Transverse colon (tissue), 4 donors: ENCODE measurements at regions not wholly inside any gene's neighbourhood (a gene's known extent, or its start where the extent isn't known, plus 50 kb on each side); places are given as distances from the start of the nearest gene placed in this dataset.

Experiments used
- POLR2A ChIP-seq: fragments of 450-650 bp; IDR thresholded peaks from one replicate; pipeline ENCODE4 v1.6.1; 2016; ENCODE audit warnings: antibody characterized with exemption, mild to moderate bottlenecking, moderate library complexity
- POLR2AphosphoS5 ChIP-seq, 3 donors: sonication (generic); formaldehyde crosslinking; IDR thresholded peaks; one replicate each; pipeline ENCODE4 v1.6.1; 2016; ENCODE audit warnings: antibody characterized with exemption in 3 of 3
- TF ChIP-seq, protein P1 (sequence below), 5 experiments: fragments of 200-600 bp in 3 of 5; fragments of 450-650 bp in 2 of 5; sonication (generic) in 3 of 5; IDR thresholded peaks; 1 replicate in 2 of 5; 2 replicates in 3 of 5; pipeline ENCODE4 v1.5.1; 2016 to 2017; ENCODE audit warnings: antibody characterized with exemption in 5 of 5, inconsistent platforms in 3 of 5, mild to moderate bottlenecking in 2 of 5, moderate library complexity in 1 of 5

DNA sequence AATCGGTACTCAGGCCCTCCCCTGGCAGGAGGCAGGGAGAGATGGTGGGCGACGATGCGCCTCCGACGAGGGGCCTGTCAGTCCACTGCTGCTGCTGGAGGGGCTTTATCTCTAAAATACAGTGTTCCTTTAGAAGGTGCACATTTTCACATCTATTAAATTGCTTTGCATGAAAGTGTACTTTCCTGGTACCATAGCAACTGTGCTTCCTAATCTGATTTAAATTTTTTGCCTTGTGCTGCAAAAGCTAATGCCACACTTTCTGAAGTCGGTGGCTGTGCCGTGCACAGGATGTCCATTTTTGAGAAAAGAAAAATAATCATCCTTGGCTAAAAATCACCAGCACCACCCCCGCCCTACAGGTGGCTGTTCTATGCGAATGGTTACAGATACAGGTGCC, 262.0 kb upstream of the CDH4 start:
- TF ChIP-seq, protein P1, sequence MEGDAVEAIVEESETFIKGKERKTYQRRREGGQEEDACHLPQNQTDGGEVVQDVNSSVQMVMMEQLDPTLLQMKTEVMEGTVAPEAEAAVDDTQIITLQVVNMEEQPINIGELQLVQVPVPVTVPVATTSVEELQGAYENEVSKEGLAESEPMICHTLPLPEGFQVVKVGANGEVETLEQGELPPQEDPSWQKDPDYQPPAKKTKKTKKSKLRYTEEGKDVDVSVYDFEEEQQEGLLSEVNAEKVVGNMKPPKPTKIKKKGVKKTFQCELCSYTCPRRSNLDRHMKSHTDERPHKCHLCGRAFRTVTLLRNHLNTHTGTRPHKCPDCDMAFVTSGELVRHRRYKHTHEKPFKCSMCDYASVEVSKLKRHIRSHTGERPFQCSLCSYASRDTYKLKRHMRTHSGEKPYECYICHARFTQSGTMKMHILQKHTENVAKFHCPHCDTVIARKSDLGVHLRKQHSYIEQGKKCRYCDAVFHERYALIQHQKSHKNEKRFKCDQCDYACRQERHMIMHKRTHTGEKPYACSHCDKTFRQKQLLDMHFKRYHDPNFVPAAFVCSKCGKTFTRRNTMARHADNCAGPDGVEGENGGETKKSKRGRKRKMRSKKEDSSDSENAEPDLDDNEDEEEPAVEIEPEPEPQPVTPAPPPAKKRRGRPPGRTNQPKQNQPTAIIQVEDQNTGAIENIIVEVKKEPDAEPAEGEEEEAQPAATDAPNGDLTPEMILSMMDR (IDR thresholded peaks at IDR 0.05) = no peak
- TF ChIP-seq POLR2AphosphoS5 (IDR thresholded peaks at IDR 0.05) = no peak
- TF ChIP-seq POLR2A = no peak
